BJ (cell line): ENCODE measurements at regions not wholly inside any gene's neighbourhood (a gene's known extent, or its start where the extent isn't known, plus 50 kb on each side); places are given as distances from the start of the nearest gene placed in this dataset.

Experiments used
- CTCF ChIA-PET: fragments of 350-600 bp; formaldehyde crosslinking; extraction: SDS; loops from one replicate; lab custom pipeline; 2021; ENCODE audit warnings: antibody characterized with exemption, inconsistent platforms; lab: Yijun Ruan, JAX
- POLR2A ChIA-PET: fragments of 300-600 bp; sonication (Branson Sonifier 250); formaldehyde crosslinking; extraction: SDS; loops from one replicate; lab custom pipeline; 2021; ENCODE audit warnings: antibody characterized with exemption; lab: Charles Lee
- DNase-seq: peaks from one replicate; pipeline ENCODE4 v3.0.0-alpha.2; 2011; ENCODE audit warnings: low read depth
- H3K27me3 ChIP-seq: 2 replicates; pipeline ENCODE4 v1.6.0; 2011; ENCODE audit warnings: low read length; ENCODE audit not compliant: control insufficient read depth, insufficient read depth
- H3K36me3 ChIP-seq: 2 replicates; pipeline ENCODE4 v1.5.1; 2011; ENCODE audit warnings: low read length; ENCODE audit not compliant: control insufficient read depth, insufficient read depth
- H3K4me3 ChIP-seq: 2 replicates; pipeline ENCODE4 v1.5.1; 2011; ENCODE audit warnings: low read depth, mild to moderate bottlenecking, control low read depth, low read length
- TF ChIP-seq, protein P1 (sequence below): IDR thresholded peaks from 2 replicates; pipeline ENCODE4 v1.5.1; 2011; ENCODE audit warnings: low read depth, mild to moderate bottlenecking, control low read depth, inconsistent platforms, low read length, moderate library complexity; ENCODE audit not compliant: insufficient read depth

DNA sequence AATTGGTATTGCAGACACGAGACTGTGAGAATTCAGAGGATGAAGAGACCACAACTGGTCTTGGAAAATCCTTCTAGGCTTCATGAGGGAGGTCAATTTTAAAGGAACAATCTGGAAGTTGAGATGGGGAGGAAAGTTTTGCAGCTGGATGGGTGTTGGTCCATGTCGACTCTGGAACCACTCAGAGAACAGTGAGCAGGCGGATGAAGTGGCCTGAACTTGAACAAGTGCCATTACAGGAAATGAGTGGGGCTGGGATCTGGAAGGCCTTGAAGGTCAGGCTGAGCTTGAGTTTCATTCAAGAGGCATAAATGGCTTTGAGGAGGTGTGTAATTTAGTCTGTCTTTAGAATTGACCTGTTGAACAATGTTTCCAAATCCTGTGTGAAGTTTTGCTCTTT, 140.9 kb downstream of the GALC start:
- TF ChIP-seq, protein P1, sequence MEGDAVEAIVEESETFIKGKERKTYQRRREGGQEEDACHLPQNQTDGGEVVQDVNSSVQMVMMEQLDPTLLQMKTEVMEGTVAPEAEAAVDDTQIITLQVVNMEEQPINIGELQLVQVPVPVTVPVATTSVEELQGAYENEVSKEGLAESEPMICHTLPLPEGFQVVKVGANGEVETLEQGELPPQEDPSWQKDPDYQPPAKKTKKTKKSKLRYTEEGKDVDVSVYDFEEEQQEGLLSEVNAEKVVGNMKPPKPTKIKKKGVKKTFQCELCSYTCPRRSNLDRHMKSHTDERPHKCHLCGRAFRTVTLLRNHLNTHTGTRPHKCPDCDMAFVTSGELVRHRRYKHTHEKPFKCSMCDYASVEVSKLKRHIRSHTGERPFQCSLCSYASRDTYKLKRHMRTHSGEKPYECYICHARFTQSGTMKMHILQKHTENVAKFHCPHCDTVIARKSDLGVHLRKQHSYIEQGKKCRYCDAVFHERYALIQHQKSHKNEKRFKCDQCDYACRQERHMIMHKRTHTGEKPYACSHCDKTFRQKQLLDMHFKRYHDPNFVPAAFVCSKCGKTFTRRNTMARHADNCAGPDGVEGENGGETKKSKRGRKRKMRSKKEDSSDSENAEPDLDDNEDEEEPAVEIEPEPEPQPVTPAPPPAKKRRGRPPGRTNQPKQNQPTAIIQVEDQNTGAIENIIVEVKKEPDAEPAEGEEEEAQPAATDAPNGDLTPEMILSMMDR = no peak

DNA sequence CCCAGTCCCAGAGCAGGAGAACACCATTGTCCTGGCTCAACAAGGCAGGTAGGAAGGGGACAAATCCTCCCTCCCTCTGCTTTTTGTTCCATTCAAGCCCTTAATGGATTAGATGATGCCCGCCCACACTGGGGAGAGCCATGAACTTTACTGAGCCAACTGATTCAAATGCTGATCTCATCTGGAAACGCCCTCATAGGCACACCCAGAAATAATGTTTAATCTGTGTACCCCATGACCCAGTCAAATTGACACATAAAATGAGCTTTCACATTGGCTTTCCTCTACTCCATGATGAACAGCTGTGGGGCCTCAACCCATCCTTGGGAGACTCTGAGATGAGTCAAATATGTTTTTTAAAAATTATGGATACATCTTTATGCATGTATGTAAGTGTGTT, 141.8 kb downstream of the GALC start:
- CTCF ChIA-PET = interaction anchor here (0.7 to 3.8 kb wide), 2 partner anchors 13 to 46 kb away, joined by 3 to 10 read pairs; no protein-coding TSS in a partner anchor
- Histone ChIP-seq H3K4me3 (no peak overlapping the region), H3K27me3 (no peaks in the 10 kb centered on the region), H3K36me3 (no peaks in the 10 kb centered on the region)
- TF ChIP-seq, protein P1 = no peak
- no peak for DNase-seq
- POLR2A ChIA-PET = no interaction called here

More for the DNA sequence above, 140.9 kb downstream of the GALC start:
- CTCF ChIA-PET = interaction anchor here (3.8 kb wide), 1 partner anchor 47 kb away, joined by 10 read pairs; no protein-coding TSS in a partner anchor
- Histone ChIP-seq H3K4me3 (no peak overlapping the region), H3K36me3 (no peaks in the 10 kb centered on the region), H3K27me3 (no peaks in the 10 kb centered on the region)
- DNase-seq = no peak
- POLR2A ChIA-PET = no interaction called here

DNA sequence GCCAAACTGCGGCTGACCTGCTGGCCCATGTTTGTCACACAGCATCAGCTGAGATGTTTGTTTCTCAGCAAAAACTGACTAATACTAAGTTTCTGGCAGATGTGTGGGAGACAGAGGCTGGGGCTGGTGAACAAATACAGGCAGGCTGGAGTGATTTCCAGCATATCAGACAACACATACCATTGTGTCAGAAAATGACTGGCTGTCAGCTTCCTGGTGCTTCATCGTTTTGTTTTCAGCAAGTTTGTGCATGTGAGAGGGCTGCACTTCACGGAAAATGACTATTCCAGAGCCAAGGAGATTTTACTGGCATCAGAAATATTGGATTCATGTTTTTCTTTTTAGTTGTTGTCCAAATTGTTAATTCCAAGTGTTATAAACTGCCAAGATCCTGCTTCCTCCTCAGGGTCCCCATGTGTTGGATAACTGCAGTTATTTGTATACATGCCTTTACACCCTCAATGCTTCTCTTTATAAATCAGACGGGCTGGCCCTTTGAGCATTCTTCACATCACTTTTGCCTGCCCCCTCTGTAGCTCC, 145.7 kb downstream of the GALC start:
- TF ChIP-seq, protein P1 = no peak
- ChIA-PET POLR2A (no interaction called here), CTCF (interaction anchor here (1.4 kb wide), 1 partner anchor 42 kb away, joined by 5 read pairs; no protein-coding TSS in a partner anchor)

DNA sequence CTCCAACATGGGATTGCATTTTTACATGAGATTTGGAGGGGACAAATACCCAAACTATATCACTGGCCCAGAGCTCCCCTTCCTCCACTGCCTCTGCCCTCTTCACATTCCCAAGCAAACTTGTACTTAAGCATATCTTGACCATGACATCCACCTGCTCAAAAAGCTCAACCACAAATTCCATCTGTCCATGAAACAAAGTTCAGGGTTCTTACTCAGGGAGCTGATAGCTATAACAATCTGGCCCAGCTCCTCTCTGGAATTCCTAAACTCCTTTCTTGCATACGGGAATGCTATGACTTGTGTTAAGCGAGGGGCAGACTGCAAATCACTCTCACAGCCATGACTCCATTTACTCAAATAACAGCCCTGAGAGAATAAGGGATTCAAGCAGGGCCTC, 152.1 kb downstream of the GALC start:
- H3K36me3 ChIP-seq = no peaks in the 10 kb centered on the region
- no peak for DNase-seq
- H3K27me3 ChIP-seq = no peaks in the 10 kb centered on the region; the same call in 1 of the 2 replicates
- CTCF ChIA-PET = interaction anchor here (1.1 to 1.4 kb wide), 2 partner anchors 9 to 56 kb away, joined by 3 read pairs; no protein-coding TSS in a partner anchor
- TF ChIP-seq, protein P1 = no peak
- POLR2A ChIA-PET = no interaction called here
- no peak overlapping the region for H3K4me3 ChIP-seq

More for the DNA sequence above, 145.7 kb downstream of the GALC start:
- H3K36me3 ChIP-seq = no peaks in the 10 kb centered on the region
- H3K4me3 ChIP-seq = no peak overlapping the region
- DNase-seq = no peak
- H3K27me3 ChIP-seq = no peaks in the 10 kb centered on the region

DNA sequence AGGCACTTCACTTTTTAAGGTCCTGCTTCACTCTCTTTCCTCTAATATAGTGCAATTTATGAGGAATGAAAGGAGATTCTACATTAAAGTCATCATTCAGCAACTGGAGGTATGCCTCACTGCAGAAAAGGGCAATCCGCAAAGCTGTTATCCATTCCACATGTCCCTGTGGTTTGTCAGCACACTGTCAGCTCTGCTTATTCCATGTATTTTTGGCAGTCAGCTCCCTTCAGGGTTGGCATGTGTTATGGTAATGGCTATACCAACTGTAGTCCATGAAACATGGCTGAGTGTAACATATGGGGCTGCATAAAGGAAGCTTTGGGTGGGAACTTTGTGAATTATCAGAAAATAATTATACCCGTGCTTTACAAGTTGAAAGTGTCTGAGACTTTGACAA, 154.1 kb downstream of the GALC start:
- Histone ChIP-seq H3K36me3 (no peaks in the 10 kb centered on the region), H3K4me3 (no peak overlapping the region), H3K27me3 (no peaks in the 10 kb centered on the region; the same call in 1 of the 2 replicates)
- TF ChIP-seq, protein P1 = no peak
- ChIA-PET CTCF (interaction anchor here (0.5 to 1.3 kb wide), 3 partner anchors 33 to 1031 kb away, joined by 3 to 6 read pairs (median 4); no protein-coding TSS in a partner anchor), POLR2A (no interaction called here)
- DNase-seq = no peak
